A673 (cell line): ENCODE measurements at regions not wholly inside any gene's neighbourhood (a gene's known extent, or its start where the extent isn't known, plus 50 kb on each side); places are given as distances from the start of the nearest gene placed in this dataset.

ENCODE experiments used
- BruUV-seq: library from RNA; stranded (reverse); fragments of 400-500 nt; replicated peaks from 2 replicates; lab custom pipeline; 2021; lab: Mats Ljungman, UMichigan
- CTCF ChIA-PET: fragments of 300-600 bp; sonication (Branson Sonifier 250); formaldehyde crosslinking; loops from one replicate; lab custom pipeline; 2022; ENCODE audit warnings: antibody characterized with exemption; lab: Charles Lee
- POLR2A ChIA-PET: fragments of 300-600 bp; sonication (Branson Sonifier 250); formaldehyde crosslinking; loops from one replicate; lab custom pipeline; 2022; ENCODE audit warnings: antibody characterized with exemption; ENCODE audit not compliant: low non-redundant PET; lab: Charles Lee
- DNase-seq: peaks from one replicate; pipeline ENCODE4 v3.0.0-alpha.2; 2015; ENCODE audit warnings: low spot score
- H3K27ac ChIP-seq: fragments of 200-600 bp; sonication (generic); 2 replicates; pipeline ENCODE4 v1.5.1; 2016; ENCODE audit warnings: mixed run types, low read depth, mild to moderate bottlenecking, mixed read lengths, antibody characterized with exemption, low read length; ENCODE audit not compliant: poor library complexity, severe bottlenecking
- H3K27me3 ChIP-seq: fragments of 200-600 bp; sonication (generic); replicated peaks from 2 replicates; pipeline ENCODE4 v1.6.1; 2017; ENCODE audit warnings: mixed run types, low read depth, mild to moderate bottlenecking, mixed read lengths, antibody characterized with exemption, low read length; ENCODE audit not compliant: insufficient read depth, poor library complexity
- H3K36me3 ChIP-seq: fragments of 200-600 bp; sonication (generic); 2 replicates; pipeline ENCODE4 v1.6.1; 2016; ENCODE audit warnings: mixed run types, mild to moderate bottlenecking, mixed read lengths, antibody characterized with exemption, low read length; ENCODE audit not compliant: insufficient read depth, poor library complexity, severe bottlenecking
- H3K4me1 ChIP-seq: fragments of 200-600 bp; sonication (generic); 2 replicates; pipeline ENCODE4 v1.6.1; 2017; ENCODE audit warnings: mixed run types, mild to moderate bottlenecking, mixed read lengths, antibody characterized with exemption, low read length; ENCODE audit not compliant: insufficient read depth, poor library complexity, severe bottlenecking
- H3K4me3 ChIP-seq: fragments of 200-600 bp; sonication (generic); 2 replicates; pipeline ENCODE4 v1.5.1; 2016; ENCODE audit warnings: low read depth, mixed run types, mild to moderate bottlenecking, mixed read lengths, low read length; ENCODE audit not compliant: poor library complexity, severe bottlenecking
- H3K9me3 ChIP-seq: fragments of 200-600 bp; sonication (generic); 2 replicates; pipeline ENCODE4 v1.6.1; 2016; ENCODE audit warnings: mixed run types, low read depth, mild to moderate bottlenecking, mixed read lengths, antibody characterized with exemption, low read length; ENCODE audit not compliant: poor library complexity, severe bottlenecking
- CTCF ChIP-seq: fragments of 300-800, 200-600 bp; sonication (generic); conservative IDR thresholded peaks from 2 replicates; pipeline ENCODE4 v1.5.1; 2017; ENCODE audit warnings: low read depth, mild to moderate bottlenecking, antibody characterized with exemption, low read length, moderate library complexity, mixed read lengths
- EZH2 ChIP-seq: fragments of 200-600 bp; sonication (generic); IDR thresholded peaks from 2 replicates; pipeline ENCODE4 v1.6.1; 2017; ENCODE audit warnings: borderline replicate concordance, low read depth, mild to moderate bottlenecking, mixed read lengths, antibody characterized with exemption, low read length; ENCODE audit not compliant: poor library complexity, severe bottlenecking
- intact Hi-C: fragments of 100-400 bp; cut with micrococcal nuclease; formaldehyde crosslinking; loops from one replicate; pipeline ENCODE4 v1.10.0; 2022; ENCODE audit not compliant: unreplicated experiment

- H3K36me3 ChIP-seq: no peaks in the 10 kb centered on the region
- TF ChIP-seq CTCF (0 out of 2 replicates have a peak, but pooled peaks have one; percentile 30), EZH2 (no peak)
- no peaks in the 10 kb centered on the region for H3K9me3 ChIP-seq
- CTCF ChIA-PET: no interaction called here
- no peaks in the 10 kb centered on the region for H3K4me1 ChIP-seq
- H3K27me3 ChIP-seq: no peaks in the 10 kb centered on the region
- no peak for DNase-seq
- POLR2A ChIA-PET: no interaction called here
- H3K27ac ChIP-seq: no peak overlapping the region
- H3K4me3 ChIP-seq: no peak overlapping the region
- intact Hi-C loops: no loop called here
- BruUV-seq: no TSS peak
Observed at GRCh38 chr16:66115373-66115772, 251.1 kb upstream of the CDH5 start.

- no peaks in the 10 kb centered on the region for H3K36me3 ChIP-seq
- POLR2A ChIA-PET: no interaction called here
- no peak overlapping the region for H3K4me3 ChIP-seq
- intact Hi-C loops: no loop called here
- TF ChIP-seq EZH2 (no peak), CTCF (no peak)
- no peaks in the 10 kb centered on the region for H3K9me3 ChIP-seq
- no TSS peak for BruUV-seq
- H3K4me1 ChIP-seq: no peaks in the 10 kb centered on the region
- no peak overlapping the region for H3K27ac ChIP-seq
- H3K27me3 ChIP-seq: no peaks in the 10 kb centered on the region
- CTCF ChIA-PET: no interaction called here
- no peak for DNase-seq
Observed at GRCh38 chr16:66113223-66113622, 253.3 kb upstream of the CDH5 start.

- no peaks in the 10 kb centered on the region for H3K27me3 ChIP-seq
- TF ChIP-seq EZH2 (no peak), CTCF (no peak)
- no peak for DNase-seq
- ChIA-PET CTCF (no interaction called here), POLR2A (no interaction called here)
- BruUV-seq: no TSS peak
- no peaks in the 10 kb centered on the region for H3K9me3 ChIP-seq
- no peak overlapping the region for H3K4me3 ChIP-seq
- intact Hi-C loops: no loop called here
- no peak overlapping the region for H3K27ac ChIP-seq
- no peaks in the 10 kb centered on the region for H3K36me3 ChIP-seq
- no peaks in the 10 kb centered on the region for H3K4me1 ChIP-seq
Observed at GRCh38 chr16:66109677-66110076, 256.8 kb upstream of the CDH5 start.
